ENCODE measurements at regions not wholly inside any gene's neighbourhood (a gene's known extent, or its start where the extent isn't known, plus 50 kb on each side); places are given as distances from the start of the nearest gene placed in this dataset.
"Not testable (repeated sequence)": the region's sequence is repeated elsewhere in the genome, so short reads cannot be mapped to it uniquely, and the experiment has no call there.

- TF ChIP-seq, protein P1, sequence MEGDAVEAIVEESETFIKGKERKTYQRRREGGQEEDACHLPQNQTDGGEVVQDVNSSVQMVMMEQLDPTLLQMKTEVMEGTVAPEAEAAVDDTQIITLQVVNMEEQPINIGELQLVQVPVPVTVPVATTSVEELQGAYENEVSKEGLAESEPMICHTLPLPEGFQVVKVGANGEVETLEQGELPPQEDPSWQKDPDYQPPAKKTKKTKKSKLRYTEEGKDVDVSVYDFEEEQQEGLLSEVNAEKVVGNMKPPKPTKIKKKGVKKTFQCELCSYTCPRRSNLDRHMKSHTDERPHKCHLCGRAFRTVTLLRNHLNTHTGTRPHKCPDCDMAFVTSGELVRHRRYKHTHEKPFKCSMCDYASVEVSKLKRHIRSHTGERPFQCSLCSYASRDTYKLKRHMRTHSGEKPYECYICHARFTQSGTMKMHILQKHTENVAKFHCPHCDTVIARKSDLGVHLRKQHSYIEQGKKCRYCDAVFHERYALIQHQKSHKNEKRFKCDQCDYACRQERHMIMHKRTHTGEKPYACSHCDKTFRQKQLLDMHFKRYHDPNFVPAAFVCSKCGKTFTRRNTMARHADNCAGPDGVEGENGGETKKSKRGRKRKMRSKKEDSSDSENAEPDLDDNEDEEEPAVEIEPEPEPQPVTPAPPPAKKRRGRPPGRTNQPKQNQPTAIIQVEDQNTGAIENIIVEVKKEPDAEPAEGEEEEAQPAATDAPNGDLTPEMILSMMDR (IDR thresholded peaks at IDR 0.05 in 4 of 5, conservative IDR thresholded peaks at IDR 0.05 in 1 of 5) = not testable (repeated sequence)
- not testable (repeated sequence) for TF ChIP-seq POLR2A (IDR thresholded peaks at IDR 0.05)
These were observed 138.5 kb upstream of the MAN2A1 start for GRCh38 chr5:109551234-109551633.
